Progenitor cell of endocrine pancreas (in vitro differentiated cells): ENCODE measurements at regions not wholly inside any gene's neighbourhood (a gene's known extent, or its start where the extent isn't known, plus 50 kb on each side); places are given as distances from the start of the nearest gene placed in this dataset.

Experiments used
- DNase-seq: peaks from one replicate; pipeline ENCODE4 v3.0.0; 2021; ENCODE audit warnings: low spot score; ENCODE audit not compliant: unreplicated experiment
- H3K27ac Mint-ChIP-seq: 2 replicates; pipeline ENCODE4 v1.8.0; 2021; ENCODE audit warnings: mild to moderate bottlenecking, moderate library complexity, mixed read lengths
- H3K27me3 Mint-ChIP-seq: 2 replicates; pipeline ENCODE4 v1.8.0; 2021; ENCODE audit warnings: mixed read lengths
- H3K36me3 Mint-ChIP-seq: 2 replicates; pipeline ENCODE4 v1.8.0; 2022; ENCODE audit warnings: mixed read lengths; ENCODE audit not compliant: insufficient read depth
- H3K4me1 Mint-ChIP-seq: 2 replicates; pipeline ENCODE4 v1.8.0; 2021; ENCODE audit warnings: low read depth, mixed read lengths
- H3K4me3 Mint-ChIP-seq: 2 replicates; pipeline ENCODE4 v1.8.0; 2021; ENCODE audit warnings: low read depth, mild to moderate bottlenecking, moderate library complexity, mixed read lengths
- H3K9me3 Mint-ChIP-seq: 2 replicates; pipeline ENCODE4 v1.8.0; 2021; ENCODE audit warnings: low read depth, mixed read lengths
- TF ChIP-seq, protein P1 (sequence below): fragments of 200-600 bp; sonication (generic); IDR thresholded peaks from one replicate; pipeline ENCODE4 v1.5.0; 2021; ENCODE audit warnings: antibody characterized with exemption, mild to moderate bottlenecking; ENCODE audit not compliant: unreplicated experiment

DNA sequence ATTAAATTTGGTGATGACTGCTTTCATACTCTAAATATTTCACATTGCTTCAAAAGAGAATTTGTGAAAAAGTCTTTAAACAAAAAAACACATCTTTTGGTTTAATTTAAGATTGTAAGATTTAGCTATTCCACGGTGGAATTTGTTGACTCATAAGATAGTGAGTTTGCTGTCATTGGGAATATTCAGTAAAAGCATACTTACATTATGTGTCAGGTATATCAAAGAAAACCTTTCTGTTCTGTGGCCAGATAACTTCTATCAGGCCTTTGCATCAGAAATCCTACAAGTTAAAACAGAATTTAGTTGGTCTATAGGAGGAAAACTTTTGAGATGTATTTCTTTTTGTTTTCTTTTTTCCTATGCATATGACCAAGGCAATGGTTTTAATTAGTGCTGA is 148.8 kb upstream of the E2F7 start:
- H3K4me3 Mint-ChIP-seq: no peak overlapping the region
- peaks cover 11% of the 10 kb centered on the region for H3K4me1 Mint-ChIP-seq
- no peak overlapping the region for H3K27ac Mint-ChIP-seq
- H3K36me3 Mint-ChIP-seq: peaks cover 6% of the 10 kb centered on the region
- TF ChIP-seq, protein P1, sequence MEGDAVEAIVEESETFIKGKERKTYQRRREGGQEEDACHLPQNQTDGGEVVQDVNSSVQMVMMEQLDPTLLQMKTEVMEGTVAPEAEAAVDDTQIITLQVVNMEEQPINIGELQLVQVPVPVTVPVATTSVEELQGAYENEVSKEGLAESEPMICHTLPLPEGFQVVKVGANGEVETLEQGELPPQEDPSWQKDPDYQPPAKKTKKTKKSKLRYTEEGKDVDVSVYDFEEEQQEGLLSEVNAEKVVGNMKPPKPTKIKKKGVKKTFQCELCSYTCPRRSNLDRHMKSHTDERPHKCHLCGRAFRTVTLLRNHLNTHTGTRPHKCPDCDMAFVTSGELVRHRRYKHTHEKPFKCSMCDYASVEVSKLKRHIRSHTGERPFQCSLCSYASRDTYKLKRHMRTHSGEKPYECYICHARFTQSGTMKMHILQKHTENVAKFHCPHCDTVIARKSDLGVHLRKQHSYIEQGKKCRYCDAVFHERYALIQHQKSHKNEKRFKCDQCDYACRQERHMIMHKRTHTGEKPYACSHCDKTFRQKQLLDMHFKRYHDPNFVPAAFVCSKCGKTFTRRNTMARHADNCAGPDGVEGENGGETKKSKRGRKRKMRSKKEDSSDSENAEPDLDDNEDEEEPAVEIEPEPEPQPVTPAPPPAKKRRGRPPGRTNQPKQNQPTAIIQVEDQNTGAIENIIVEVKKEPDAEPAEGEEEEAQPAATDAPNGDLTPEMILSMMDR: no peak
- no peaks in the 10 kb centered on the region for H3K27me3 Mint-ChIP-seq
- H3K9me3 Mint-ChIP-seq: peaks cover 27% of the 10 kb centered on the region
- DNase-seq: no peak

DNA sequence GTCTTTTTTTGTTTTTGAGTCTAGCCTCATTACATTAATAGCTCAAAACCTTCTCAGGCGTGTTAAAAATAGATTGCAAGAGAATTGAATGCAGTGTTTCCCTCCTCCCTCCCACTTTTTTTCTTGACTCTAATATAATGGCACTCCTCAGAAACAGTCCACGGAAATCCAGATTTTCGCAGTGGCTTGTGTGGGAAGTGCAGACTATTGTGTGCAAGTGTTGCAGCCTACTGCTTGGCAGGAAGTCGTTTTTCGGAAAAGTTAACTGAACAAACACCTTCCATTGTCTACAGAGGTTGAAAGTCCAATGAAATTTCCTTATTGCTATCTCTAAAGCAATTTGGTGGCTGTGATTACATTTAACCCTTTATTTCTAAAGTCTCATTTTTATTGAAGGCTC is 147.9 kb upstream of the E2F7 start:
- DNase-seq: no peak
- no peaks in the 10 kb centered on the region for H3K27me3 Mint-ChIP-seq
- H3K36me3 Mint-ChIP-seq: peaks cover 6% of the 10 kb centered on the region
- H3K4me3 Mint-ChIP-seq: no peak overlapping the region
- TF ChIP-seq, protein P1: peak; percentile 15
- peaks cover 11% of the 10 kb centered on the region for H3K4me1 Mint-ChIP-seq
- peak overlapping the region; percentile 79 for H3K27ac Mint-ChIP-seq
- H3K9me3 Mint-ChIP-seq: peaks cover 27% of the 10 kb centered on the region

DNA sequence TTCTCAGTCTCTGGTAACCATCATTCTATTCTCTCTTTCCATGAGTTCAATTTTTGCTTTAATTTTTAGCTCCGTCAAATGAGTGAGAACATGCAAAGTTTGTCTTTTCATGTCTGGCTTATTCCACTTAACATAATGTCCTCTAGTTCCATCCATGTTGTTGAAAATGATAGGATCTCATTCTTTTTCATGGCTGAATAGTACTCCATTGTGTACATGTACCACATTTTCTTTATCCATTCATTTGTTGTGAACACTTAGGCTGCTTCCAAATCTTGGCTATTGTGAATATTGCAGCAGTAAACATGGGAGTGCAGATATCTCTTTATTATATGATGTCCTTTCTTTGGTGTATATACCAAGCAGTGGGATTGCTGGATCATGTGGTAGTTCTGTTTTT is 145.4 kb upstream of the E2F7 start:
- Mint-ChIP-seq H3K36me3 (peaks cover 4% of the 10 kb centered on the region), H3K4me1 (peaks cover 11% of the 10 kb centered on the region), H3K27me3 (no peaks in the 10 kb centered on the region), H3K4me3 (no peak overlapping the region), H3K27ac (no peak overlapping the region), H3K9me3 (peaks cover 22% of the 10 kb centered on the region)
- TF ChIP-seq, protein P1: no peak
- no peak for DNase-seq

DNA sequence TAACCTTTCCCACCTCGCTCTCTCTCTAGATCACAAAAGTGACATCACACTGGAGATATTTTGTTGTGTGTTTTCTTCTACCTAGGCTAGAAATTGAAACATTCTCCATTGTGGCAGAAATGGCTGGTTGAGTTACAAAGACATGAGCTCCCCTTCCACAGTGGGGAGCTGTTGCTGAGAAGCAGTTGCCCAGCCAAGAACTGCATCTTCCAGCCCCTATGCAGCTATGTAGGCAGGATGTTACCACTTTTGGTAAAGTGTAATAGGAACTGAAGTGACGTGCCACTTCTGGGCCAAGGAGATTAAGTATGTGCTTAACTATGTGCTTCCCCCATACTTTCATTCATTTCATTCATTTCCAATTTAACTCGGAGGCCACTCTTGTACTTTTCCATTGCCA is 138.7 kb upstream of the E2F7 start:
- TF ChIP-seq, protein P1: no peak
- no peaks in the 10 kb centered on the region for H3K4me1 Mint-ChIP-seq
- H3K4me3 Mint-ChIP-seq: no peak overlapping the region
- no peaks in the 10 kb centered on the region for H3K36me3 Mint-ChIP-seq
- DNase-seq: no peak
- H3K27me3 Mint-ChIP-seq: no peaks in the 10 kb centered on the region
- H3K27ac Mint-ChIP-seq: no peak overlapping the region
- H3K9me3 Mint-ChIP-seq: no peaks in the 10 kb centered on the region

DNA sequence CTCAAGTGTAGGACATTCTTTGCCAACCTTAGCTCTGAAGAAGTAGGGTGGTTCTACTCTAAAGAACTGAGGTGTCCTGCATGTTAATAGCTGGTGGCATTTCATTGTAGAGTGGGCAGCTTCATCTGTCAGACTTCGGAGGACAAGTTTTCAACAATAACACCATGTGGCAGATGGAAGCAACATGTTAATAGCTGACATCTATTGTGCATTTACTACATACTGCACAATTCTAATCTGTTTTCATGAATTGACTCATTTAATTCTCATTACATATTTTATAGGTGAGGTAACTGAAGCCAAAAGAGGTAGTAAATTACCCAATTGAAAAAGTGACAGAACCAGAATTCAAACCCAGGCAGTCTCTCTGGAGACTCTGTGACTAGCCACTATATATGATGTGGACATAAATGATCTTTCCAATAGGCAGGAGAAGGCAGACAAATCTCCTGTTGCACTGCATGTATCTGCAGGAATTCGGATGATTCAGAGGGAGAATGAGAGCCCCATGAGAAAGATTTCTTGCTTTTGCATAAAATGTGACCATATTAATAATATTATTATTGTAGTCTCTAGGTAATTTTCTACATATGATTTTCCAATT is 137.2 kb upstream of the E2F7 start:
- H3K36me3 Mint-ChIP-seq: no peaks in the 10 kb centered on the region
- H3K9me3 Mint-ChIP-seq: no peaks in the 10 kb centered on the region
- H3K27me3 Mint-ChIP-seq: no peaks in the 10 kb centered on the region
- no peak for DNase-seq
- H3K4me3 Mint-ChIP-seq: no peak overlapping the region
- TF ChIP-seq, protein P1: no peak
- no peaks in the 10 kb centered on the region for H3K4me1 Mint-ChIP-seq
- no peak overlapping the region for H3K27ac Mint-ChIP-seq
